MM.1S (cell line): ENCODE measurements at regions not wholly inside any gene's neighbourhood (a gene's known extent, or its start where the extent isn't known, plus 50 kb on each side); places are given as distances from the start of the nearest gene placed in this dataset.

ENCODE experiments used
- CTCF ChIP-seq: fragments of 300-600 bp; sonication (generic); IDR thresholded peaks from 2 replicates; pipeline ENCODE4 v1.5.1; 2016; ENCODE audit warnings: antibody characterized with exemption, low read length, mixed read lengths
- EZH2phosphoT487 ChIP-seq: fragments of 300-600 bp; sonication (generic); IDR thresholded peaks from 2 replicates; pipeline ENCODE4 v1.6.1; 2018; ENCODE audit warnings: antibody characterized with exemption, low read length

DNA sequence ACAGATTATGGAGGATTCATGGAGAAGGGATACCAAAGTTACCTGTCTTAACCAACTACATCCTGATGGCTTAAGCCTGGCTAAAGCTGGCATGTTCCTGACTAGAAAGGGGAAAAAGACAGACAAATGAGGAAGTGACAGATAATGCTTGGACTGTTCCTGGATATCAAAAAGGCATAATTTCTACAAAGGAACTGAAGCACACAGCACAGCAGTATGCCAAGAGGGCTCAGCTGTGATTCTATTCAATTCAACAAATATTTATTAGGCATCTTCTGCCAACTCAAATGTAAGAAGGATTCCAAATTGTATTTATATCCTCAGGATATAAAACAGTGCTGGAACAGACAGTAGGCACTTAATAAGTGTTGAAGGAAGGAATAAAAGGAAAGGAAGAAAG, 59.5 kb downstream of the KLF12 start:
- TF ChIP-seq CTCF (no peak), EZH2phosphoT487 (no peak)
